HG03139 (cell line): ENCODE measurements at regions not wholly inside any gene's neighbourhood (a gene's known extent, or its start where the extent isn't known, plus 50 kb on each side); places are given as distances from the start of the nearest gene placed in this dataset.

Experiments
- ATAC-seq: cut with Tn5 transposase; IDR thresholded peaks from one replicate; pipeline ENCODE4 v1.9.1; 2021; ENCODE audit not compliant: unreplicated experiment

GRCh38 chr1:178973652-178974101, 52.0 kb upstream of the FAM20B start:
- ATAC-seq: peak; percentile 51
